GM12878 (cell line): ENCODE measurements at regions not wholly inside any gene's neighbourhood (a gene's known extent, or its start where the extent isn't known, plus 50 kb on each side); places are given as distances from the start of the nearest gene placed in this dataset.

Source experiments
- ATAC-seq: fragments of 200-7000 bp; cut with Tn5 transposase; 3 replicates; pipeline ENCODE4 v1.9.1; 2020; ENCODE audit warnings: mild to moderate bottlenecking, moderate library complexity
- BruUV-seq: library from RNA; stranded (reverse); fragments of 400-500 nt; replicated peaks from 2 replicates; lab custom pipeline; 2021; lab: Mats Ljungman, UMichigan
- CTCF ChIA-PET: fragments of 300-600 bp; sonication (Branson Sonifier 250); formaldehyde crosslinking; extraction: SDS; loops from one replicate; lab custom pipeline; 2021; ENCODE audit warnings: inconsistent platforms; lab: Yijun Ruan, JAX
- POLR2A ChIA-PET: fragments of 350-600 bp; formaldehyde crosslinking; extraction: SDS; loops from one replicate; lab custom pipeline; 2021; ENCODE audit warnings: inconsistent platforms; lab: Charles Lee
- RAD21 ChIA-PET: fragments of 300-600 bp; sonication (Branson Sonifier 250); formaldehyde crosslinking; loops from one replicate; lab custom pipeline; 2023; ENCODE audit warnings: antibody characterized with exemption; ENCODE audit not compliant: unreplicated experiment; lab: Charles Lee
- SMC1A ChIA-PET: fragments of 300-600 bp; sonication (Branson Sonifier 250); formaldehyde crosslinking; loops from one replicate; lab custom pipeline; 2023; ENCODE audit not compliant: unreplicated experiment, uncharacterized antibody; lab: Charles Lee
- DNase-seq: peaks from one replicate; pipeline ENCODE4 v3.0.0-alpha.2; 2011; ENCODE audit warnings: low read depth, low spot score
- FAIRE-seq: peaks from 3 replicates; lab custom pipeline; 2011; peaks lifted over from hg19 to GRCh38; lab: Jason Lieb, UNC
- H2AFZ ChIP-seq: 2 replicates; pipeline ENCODE4 v1.6.0; 2011; ENCODE audit warnings: low read depth, low read length, control low read depth; ENCODE audit not compliant: control insufficient read depth
- H3K27ac ChIP-seq: 2 replicates; pipeline ENCODE4 v1.5.1; 2011; ENCODE audit warnings: control low read depth; ENCODE audit not compliant: control insufficient read depth, insufficient read depth
- H3K27me3 ChIP-seq, 2 experiments: replicated peaks in 1 of 2; 2 replicates each; pipeline versions ENCODE4 v1.6.0 to v1.6.1; 2011; ENCODE audit warnings: low read length in 1 of 2; ENCODE audit not compliant: control insufficient read depth in 2 of 2, insufficient read depth in 2 of 2
- H3K36me3 ChIP-seq, 2 experiments: 2 replicates each; pipeline ENCODE4 v1.5.1; 2011; ENCODE audit warnings: low read length in 1 of 2; ENCODE audit not compliant: control insufficient read depth in 2 of 2, insufficient read depth in 2 of 2
- H3K4me1 ChIP-seq: 2 replicates; pipeline ENCODE4 v1.6.1; 2011; ENCODE audit warnings: mild to moderate bottlenecking, low read length, moderate library complexity, mixed read lengths; ENCODE audit not compliant: control insufficient read depth, insufficient read depth
- H3K4me2 ChIP-seq: 2 replicates; pipeline ENCODE4 v1.6.0; 2011; ENCODE audit warnings: control low read depth; ENCODE audit not compliant: control insufficient read depth, insufficient read depth
- H3K4me3 ChIP-seq: fragments of 200-600 bp; sonication (generic); 2 replicates; pipeline ENCODE4 v1.5.1; 2016
- H3K79me2 ChIP-seq: 2 replicates; pipeline ENCODE4 v1.6.0; 2011; ENCODE audit warnings: low read length; ENCODE audit not compliant: control insufficient read depth, insufficient read depth
- H3K9ac ChIP-seq: 2 replicates; pipeline ENCODE4 v1.8.0; 2011; ENCODE audit warnings: low read length, control low read depth, mixed read lengths; ENCODE audit not compliant: control insufficient read depth, insufficient read depth
- H3K9me3 ChIP-seq: replicated peaks from 3 replicates; pipeline ENCODE4 v1.5.1; 2011; ENCODE audit warnings: mild to moderate bottlenecking, low read length; ENCODE audit not compliant: control insufficient read depth, insufficient read depth
- H4K20me1 ChIP-seq: 2 replicates; pipeline ENCODE4 v1.6.0; 2011; ENCODE audit not compliant: control insufficient read depth, insufficient read depth
- ATF2 ChIP-seq: IDR thresholded peaks from 2 replicates; pipeline ENCODE4 v1.6.1; 2012; ENCODE audit warnings: low read length, inconsistent platforms
- BACH1 ChIP-seq: fragments of 450-650 bp; IDR thresholded peaks from 2 replicates; pipeline ENCODE4 v1.6.1; 2017; ENCODE audit warnings: mild to moderate bottlenecking, borderline replicate concordance
- CBFB ChIP-seq: IDR thresholded peaks from 2 replicates; pipeline ENCODE4 v1.6.1; 2016; ENCODE audit warnings: antibody characterized with exemption, low read depth
- CBX3 ChIP-seq: fragments of 200-600 bp; sonication (generic); IDR thresholded peaks from 2 replicates; pipeline ENCODE4 v1.6.1; 2016; ENCODE audit warnings: low read depth, borderline replicate concordance
- ELK1 ChIP-seq: IDR thresholded peaks from 2 replicates; pipeline ENCODE4 v1.6.1; 2012; ENCODE audit warnings: low read depth, low read length, improper control_type of control experiment
- HSF1 ChIP-seq: fragments of 150-350 bp; IDR thresholded peaks from 2 replicates; pipeline ENCODE4 v1.6.1; 2014; ENCODE audit warnings: mild to moderate bottlenecking, low read depth, low read length
- IKZF1 ChIP-seq: fragments of 450-650 bp; conservative IDR thresholded peaks from 2 replicates; pipeline ENCODE4 v1.6.1; 2017; ENCODE audit warnings: antibody characterized with exemption, mild to moderate bottlenecking
- IRF4 ChIP-seq: IDR thresholded peaks from 2 replicates; pipeline ENCODE4 v1.6.1; 2011; ENCODE audit warnings: low read depth, low read length
- JUNB ChIP-seq: IDR thresholded peaks from 2 replicates; pipeline ENCODE4 v1.6.1; 2016; ENCODE audit warnings: antibody characterized with exemption, mild to moderate bottlenecking
- KAT2A ChIP-seq: conservative IDR thresholded peaks from 2 replicates; pipeline ENCODE4 v1.6.1; 2011; ENCODE audit warnings: low read depth, low read length; ENCODE audit not compliant: control insufficient read depth
- KDM1A ChIP-seq: fragments of 200-600 bp; sonication (generic); IDR thresholded peaks from 2 replicates; pipeline ENCODE4 v1.6.1; 2016; ENCODE audit warnings: borderline replicate concordance
- MTA2 ChIP-seq: fragments of 450-650 bp; IDR thresholded peaks from 2 replicates; pipeline ENCODE4 v1.6.1; 2016; ENCODE audit warnings: low read depth, mild to moderate bottlenecking, moderate library complexity
- MYB ChIP-seq: fragments of 150-350 bp; IDR thresholded peaks from 2 replicates; pipeline ENCODE4 v1.6.1; 2014; ENCODE audit warnings: mild to moderate bottlenecking, low read depth, low read length, borderline replicate concordance
- NBN ChIP-seq: fragments of 450-650 bp; IDR thresholded peaks from 2 replicates; pipeline ENCODE4 v1.6.1; 2016
- PAX8 ChIP-seq: fragments of 450-650 bp; IDR thresholded peaks from 2 replicates; pipeline ENCODE4 v1.6.1; 2017; ENCODE audit warnings: mild to moderate bottlenecking, moderate library complexity
- SMAD5 ChIP-seq: IDR thresholded peaks from 2 replicates; pipeline ENCODE4 v1.6.1; 2016; ENCODE audit warnings: antibody characterized with exemption, low read depth
- STAT1 ChIP-seq: fragments of 450-650 bp; conservative IDR thresholded peaks from 2 replicates; pipeline ENCODE4 v1.6.1; 2014; ENCODE audit warnings: antibody characterized with exemption, mild to moderate bottlenecking
- WGBS: methylation state at CpG from one replicate; pipeline ENCODE4 v1.1.6; 2016; ENCODE audit warnings: low lambda C conversion rate; ENCODE audit not compliant: insufficient replicate concordance, insufficient coverage; ENCODE audit errors: missing lambda C conversion rate; 5-methylcytosine and 5-hydroxymethylcytosine counted together
- in situ Hi-C: fragments of 300-500 bp; cut with MboI; formaldehyde crosslinking; loops from 9 replicates; pipeline ENCODE4 v1.14.3; 2018; ENCODE audit warnings: mixed read lengths
- intact Hi-C: fragments of 100-400 bp; cut with micrococcal nuclease; formaldehyde crosslinking; loops from one replicate; pipeline ENCODE4 v1.14.2; 2022; ENCODE audit not compliant: unreplicated experiment

- Histone ChIP-seq H3K4me1 (no peaks in the 10 kb centered on the region), H3K4me2 (no peak overlapping the region), H4K20me1 (no peaks in the 10 kb centered on the region), H2AFZ (no peak overlapping the region), H3K27me3 (no peaks in the 10 kb centered on the region), H3K9me3 (no peaks in the 10 kb centered on the region), H3K9ac (no peak overlapping the region), H3K27ac (no peak overlapping the region), H3K79me2 (no peaks in the 10 kb centered on the region), H3K36me3 (no peaks in the 10 kb centered on the region), H3K4me3 (no peak overlapping the region)
- FAIRE-seq (no peak), DNase-seq (no peak), ATAC-seq (no peak)
- CTCF ChIA-PET: no interaction called here
- intact Hi-C loops (no loop called here), in situ Hi-C loops (no loop called here)
- 8% methylated on average over 3 of the region's 3 CpGs for WGBS
- SMC1A ChIA-PET: interaction anchor here (0.7 to 2.2 kb wide), 3 partner anchors 12 to 680 kb away, joined by 3 to 6 read pairs (median 3); no protein-coding TSS in a partner anchor
- no TSS peak for BruUV-seq
- TF ChIP-seq SMAD5: no peak
- no peak for TF ChIP-seq STAT1
- TF ChIP-seq ATF2: no peak
- no peak for TF ChIP-seq KDM1A
- TF ChIP-seq JUNB: no peak
- no peak for TF ChIP-seq NBN
- TF ChIP-seq IKZF1: no peak
- no peak for TF ChIP-seq MTA2
- no peak for TF ChIP-seq KAT2A
- no peak for TF ChIP-seq CBX3
- TF ChIP-seq MYB: no peak
- no peak for TF ChIP-seq BACH1
- no peak for TF ChIP-seq CBFB
- TF ChIP-seq IRF4: no peak
- no peak for TF ChIP-seq ELK1
- no peak for TF ChIP-seq HSF1
- TF ChIP-seq PAX8: no peak
- RAD21 ChIA-PET: no interaction called here
- POLR2A ChIA-PET: no interaction called here
These were observed 385.5 kb downstream of the NR4A2 start for GRCh38 chr2:155947069-155947468.
